OCI-LY3 (cell line): ENCODE measurements at regions not wholly inside any gene's neighbourhood (a gene's known extent, or its start where the extent isn't known, plus 50 kb on each side); places are given as distances from the start of the nearest gene placed in this dataset.

ENCODE experiments used
- EZH2phosphoT487 ChIP-seq: fragments of 200-600 bp; shearing (Covaris generic); IDR thresholded peaks from 2 replicates; pipeline ENCODE4 v1.6.1; 2018; ENCODE audit warnings: antibody characterized with exemption, mixed run types, low read depth
- TF ChIP-seq, protein P1 (sequence below): fragments of 200-600, 300-600 bp; sonication (generic); IDR thresholded peaks from 2 replicates; pipeline ENCODE4 v1.5.1; 2014; ENCODE audit warnings: antibody characterized with exemption, low read length, low read depth

DNA sequence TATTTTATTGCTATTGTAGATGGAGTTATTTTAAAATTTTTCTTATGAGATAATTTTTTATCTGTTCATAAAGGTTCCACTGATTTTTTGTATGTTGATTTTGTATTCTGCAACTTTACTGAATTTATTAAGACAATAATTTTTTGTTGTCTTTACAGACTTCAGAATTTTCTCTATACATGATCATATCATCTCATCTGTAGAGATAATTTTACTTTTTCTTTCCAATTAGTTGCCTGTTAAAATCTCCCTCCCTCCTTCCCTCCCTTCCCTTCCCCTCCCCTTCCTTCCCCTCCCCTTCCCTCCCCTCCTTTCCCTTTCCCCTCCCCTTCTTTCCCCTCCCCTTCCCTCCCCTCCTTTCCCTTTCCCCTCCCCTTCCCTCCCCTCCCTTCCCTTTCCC, 378.1 kb downstream of the SOCS6 start:
- TF ChIP-seq, protein P1, sequence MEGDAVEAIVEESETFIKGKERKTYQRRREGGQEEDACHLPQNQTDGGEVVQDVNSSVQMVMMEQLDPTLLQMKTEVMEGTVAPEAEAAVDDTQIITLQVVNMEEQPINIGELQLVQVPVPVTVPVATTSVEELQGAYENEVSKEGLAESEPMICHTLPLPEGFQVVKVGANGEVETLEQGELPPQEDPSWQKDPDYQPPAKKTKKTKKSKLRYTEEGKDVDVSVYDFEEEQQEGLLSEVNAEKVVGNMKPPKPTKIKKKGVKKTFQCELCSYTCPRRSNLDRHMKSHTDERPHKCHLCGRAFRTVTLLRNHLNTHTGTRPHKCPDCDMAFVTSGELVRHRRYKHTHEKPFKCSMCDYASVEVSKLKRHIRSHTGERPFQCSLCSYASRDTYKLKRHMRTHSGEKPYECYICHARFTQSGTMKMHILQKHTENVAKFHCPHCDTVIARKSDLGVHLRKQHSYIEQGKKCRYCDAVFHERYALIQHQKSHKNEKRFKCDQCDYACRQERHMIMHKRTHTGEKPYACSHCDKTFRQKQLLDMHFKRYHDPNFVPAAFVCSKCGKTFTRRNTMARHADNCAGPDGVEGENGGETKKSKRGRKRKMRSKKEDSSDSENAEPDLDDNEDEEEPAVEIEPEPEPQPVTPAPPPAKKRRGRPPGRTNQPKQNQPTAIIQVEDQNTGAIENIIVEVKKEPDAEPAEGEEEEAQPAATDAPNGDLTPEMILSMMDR = no peak
- TF ChIP-seq EZH2phosphoT487 = no peak
